Hypothalamus (tissue), 51 donors: ENCODE measurements at regions not wholly inside any gene's neighbourhood (a gene's known extent, or its start where the extent isn't known, plus 50 kb on each side); places are given as distances from the start of the nearest gene placed in this dataset.
"Not testable (repeated sequence)": the region's sequence is repeated elsewhere in the genome, so short reads cannot be mapped to it uniquely, and the experiment has no call there.

Experiments used
- DNase-seq, 51 donors: peaks; one replicate each; lab custom pipeline; 2025; lab: John Stamatoyannopoulos, UW

DNA sequence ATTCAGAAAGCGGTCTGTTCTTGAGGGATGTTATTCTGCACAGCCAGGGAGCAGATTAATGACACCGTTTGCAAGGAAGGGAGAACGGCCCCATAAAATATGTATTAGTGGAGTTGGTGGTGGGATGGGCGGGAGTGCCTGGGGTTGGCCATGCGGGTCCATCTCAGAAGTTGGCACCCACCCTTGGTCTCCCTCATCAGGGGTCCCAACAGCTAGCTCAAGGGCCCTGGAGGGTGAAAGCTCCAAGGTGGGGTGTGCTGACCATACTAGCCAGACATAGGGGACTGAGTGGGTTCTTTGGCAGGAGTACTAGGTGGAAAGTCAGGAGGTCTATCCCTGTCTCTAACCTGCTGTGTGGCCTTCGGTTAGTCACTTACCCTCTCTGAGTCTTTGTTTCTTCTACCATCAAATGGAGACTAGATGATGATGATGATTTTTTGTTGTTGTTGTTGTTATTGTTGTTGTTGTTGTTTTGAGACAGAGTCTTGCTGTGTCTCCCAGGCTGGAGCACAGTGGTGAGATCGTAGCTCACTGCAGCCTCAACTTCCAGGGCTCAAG lies 83.2 kb upstream of the BRD7 start:
- no peak for DNase-seq

DNA sequence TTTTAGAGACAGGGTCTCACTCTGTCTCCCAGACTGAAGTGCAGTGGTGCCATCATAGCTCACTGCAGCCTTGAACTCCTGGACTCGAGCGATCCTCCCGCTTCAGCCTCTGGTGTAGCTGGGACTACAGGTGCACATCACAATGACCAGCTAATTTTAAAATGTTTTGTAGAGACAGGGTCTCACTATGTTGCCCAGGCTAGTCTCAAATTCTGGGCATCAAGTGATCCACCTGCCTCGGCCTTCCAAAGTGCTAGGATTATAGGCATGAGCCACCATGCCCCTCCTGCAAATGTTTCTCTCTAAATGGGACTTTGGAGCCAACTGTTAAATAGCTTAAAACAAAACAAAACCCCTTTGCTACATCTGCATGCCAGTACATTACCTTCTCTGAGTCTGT lies 82.2 kb upstream of the BRD7 start:
- no peak for DNase-seq

DNA sequence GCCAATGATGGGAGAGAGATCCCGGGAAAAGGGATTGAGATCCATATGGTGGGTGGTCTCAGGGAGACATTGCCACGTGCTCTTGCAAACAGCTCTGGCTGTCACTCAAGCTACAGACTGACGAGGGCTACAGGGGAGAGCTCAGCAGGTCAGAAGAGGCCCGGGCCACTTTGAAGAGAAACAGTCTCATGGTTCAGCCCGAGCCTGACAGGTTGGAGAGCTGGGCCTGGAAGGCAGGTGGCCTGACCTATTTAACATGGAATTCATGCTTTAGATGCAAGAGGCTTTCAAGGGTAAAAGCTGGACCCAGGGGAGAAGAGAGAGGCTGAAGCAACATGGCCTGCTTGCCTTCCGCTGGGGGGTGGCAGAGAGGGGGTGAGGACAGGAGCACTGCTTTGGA lies 81.0 kb upstream of the BRD7 start:
- no peak for DNase-seq

DNA sequence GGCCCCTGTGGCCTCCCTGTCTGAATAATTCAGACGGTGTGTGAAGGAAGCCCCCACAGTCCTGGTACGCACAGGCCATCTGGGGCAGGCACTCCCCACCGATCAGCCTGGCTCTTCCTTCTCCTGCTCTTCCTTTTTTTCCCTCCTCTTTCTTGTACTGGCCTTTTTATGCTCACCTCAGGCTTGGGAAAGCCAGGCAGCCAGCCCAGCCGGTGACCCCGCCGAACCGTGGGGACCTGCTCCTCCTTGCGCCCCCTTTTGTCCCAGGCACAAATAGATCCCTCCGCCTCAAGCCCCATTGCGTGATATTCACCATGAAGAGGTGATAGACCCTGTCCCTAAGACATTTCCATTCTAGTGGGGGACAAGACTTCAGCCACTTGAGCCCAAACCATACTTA lies 80.2 kb upstream of the BRD7 start:
- no peak for DNase-seq

DNA sequence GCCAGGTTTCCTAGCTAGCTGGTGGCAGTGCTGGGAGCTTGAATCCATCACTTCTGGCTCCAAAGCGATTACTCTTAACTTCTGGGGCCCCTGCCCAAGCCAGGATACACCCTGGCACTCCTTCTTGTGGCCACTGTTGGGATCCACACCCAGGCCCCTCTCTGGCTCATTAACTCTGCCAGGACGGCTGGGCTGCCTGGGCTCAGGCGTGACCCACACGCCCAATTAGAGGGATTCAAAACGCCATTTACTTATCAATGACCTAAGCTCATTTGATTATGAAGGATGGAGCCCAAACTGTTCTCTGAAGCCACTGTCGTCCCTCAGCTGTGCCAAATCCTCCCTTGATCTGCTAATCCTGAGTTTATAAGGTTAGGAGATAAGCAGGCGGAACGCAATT lies 79.7 kb upstream of the BRD7 start:
- DNase-seq, result no peak

DNA sequence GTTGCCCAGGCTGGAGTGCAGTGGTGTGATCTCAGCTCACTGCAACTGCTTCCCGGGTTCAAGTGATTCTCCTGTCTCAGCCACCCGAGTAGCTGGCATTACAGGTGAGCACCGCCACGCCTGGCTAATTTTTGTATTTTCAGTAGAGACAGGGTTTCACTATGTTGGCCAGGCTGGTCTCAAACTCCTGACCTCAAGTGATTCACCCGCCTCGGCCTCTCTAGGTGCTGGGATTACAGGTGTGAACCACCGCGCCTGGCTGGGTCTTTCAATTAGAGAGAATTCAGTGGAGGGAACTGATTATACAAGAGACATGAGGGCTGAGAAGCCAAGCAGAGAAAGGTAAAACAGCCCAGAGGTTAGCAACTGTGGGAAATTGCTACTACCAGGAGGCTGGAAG lies 78.6 kb upstream of the BRD7 start:
- not testable (repeated sequence) for DNase-seq

DNA sequence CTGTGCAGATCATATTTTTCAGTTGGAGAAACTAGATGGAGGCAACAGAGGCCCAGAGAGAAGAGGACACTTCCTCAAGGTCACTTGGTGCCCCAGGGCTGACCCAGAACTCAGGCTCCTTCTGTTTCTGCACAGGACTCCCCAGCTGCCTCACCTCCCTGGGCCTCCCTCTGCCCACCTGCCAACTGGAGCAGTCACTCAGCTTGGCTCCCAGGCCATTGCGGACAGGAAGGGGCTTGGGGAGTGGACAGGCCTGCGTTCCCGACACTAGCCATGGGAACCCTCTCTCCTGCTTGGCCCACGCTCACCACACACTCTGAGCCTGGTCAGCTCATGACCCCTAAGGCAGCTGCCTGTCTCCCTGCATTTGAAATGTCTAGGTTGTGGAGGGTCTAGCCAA lies 78.1 kb upstream of the BRD7 start:
- no peak for DNase-seq

DNA sequence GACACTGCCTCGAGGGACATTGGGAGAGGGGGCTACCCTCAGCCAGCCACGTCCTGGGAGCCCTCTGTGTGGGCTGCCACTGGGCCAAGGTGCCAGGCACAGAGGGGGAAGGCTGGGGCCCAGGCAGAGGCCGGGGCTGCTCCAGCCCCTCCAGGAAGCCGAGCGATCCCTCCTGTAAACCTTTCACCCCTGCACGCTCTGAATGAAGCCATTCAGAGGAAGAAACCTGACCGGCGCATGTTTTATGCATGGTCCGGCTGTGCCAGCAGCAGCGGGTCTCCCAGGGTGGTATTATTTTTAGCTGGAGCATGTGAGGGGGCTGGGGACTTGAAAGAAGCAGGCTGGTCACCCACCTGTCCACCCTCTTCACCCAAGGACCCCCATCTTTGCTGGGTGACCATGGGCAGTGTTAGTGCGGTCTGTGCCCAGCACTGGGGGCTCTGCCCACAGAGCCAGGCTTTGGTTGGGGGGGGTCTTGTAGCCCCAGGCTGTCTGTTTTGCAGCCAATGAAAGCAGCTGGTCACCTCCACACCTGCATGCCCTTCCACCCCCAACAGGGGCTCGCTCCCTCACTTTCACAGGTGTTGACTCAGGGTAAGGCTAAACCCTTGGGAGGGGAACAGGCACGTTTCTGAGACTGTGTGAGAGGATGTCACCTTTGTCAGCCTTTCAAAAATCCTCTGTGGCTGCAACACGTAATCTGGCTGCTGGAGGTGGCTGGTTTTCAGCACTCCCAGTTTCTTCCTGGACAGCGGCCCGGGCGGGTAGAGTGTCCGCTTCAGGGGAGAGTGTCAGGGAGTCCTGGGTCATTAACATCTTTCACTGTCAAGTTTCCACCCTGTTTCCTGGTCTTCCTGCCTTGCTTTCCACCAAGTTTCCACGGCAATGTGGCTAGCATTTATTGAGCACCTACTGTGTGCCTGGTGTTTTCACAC lies 77.1 kb upstream of the BRD7 start:
- no peak for DNase-seq

DNA sequence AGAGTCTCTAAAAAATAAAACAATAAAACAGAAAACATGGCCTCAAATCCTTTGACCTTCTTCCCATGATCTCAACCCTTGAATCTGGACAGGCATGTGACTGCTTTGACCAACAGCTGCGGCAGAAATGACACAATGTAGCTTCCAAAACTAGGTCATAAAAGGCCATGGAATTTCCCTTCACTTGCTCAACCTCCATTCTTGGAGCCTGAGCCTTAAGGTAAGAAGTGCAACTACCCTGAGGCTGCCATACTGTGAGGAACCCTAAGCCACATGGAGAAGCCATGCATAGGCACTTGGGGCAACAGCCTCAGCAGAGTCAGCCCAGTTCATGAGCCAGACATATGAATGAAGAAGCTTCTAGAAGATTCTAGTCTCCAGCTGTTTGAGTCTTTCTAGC lies 75.7 kb upstream of the BRD7 start:
- DNase-seq, result no peak

DNA sequence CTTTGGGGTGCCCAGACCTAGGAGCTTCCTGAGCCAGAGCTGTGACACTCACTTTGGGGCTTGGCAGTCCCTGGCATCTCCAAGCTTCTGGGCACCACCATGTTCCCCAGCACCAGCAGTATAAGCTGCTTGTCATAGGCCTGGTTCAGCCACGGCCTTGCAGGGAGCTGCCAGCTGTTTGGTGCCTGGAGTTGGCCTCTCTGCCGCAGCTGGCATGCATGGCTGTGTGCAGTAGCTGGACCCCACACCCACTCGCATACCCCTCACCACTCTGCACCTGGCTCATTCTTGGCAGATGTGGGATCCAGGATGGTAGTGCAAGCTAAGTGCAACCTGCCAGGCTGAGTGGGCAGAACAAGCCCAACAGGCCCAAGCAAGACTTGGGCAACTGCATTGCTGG lies 73.4 kb upstream of the BRD7 start:
- DNase-seq, result no peak

DNA sequence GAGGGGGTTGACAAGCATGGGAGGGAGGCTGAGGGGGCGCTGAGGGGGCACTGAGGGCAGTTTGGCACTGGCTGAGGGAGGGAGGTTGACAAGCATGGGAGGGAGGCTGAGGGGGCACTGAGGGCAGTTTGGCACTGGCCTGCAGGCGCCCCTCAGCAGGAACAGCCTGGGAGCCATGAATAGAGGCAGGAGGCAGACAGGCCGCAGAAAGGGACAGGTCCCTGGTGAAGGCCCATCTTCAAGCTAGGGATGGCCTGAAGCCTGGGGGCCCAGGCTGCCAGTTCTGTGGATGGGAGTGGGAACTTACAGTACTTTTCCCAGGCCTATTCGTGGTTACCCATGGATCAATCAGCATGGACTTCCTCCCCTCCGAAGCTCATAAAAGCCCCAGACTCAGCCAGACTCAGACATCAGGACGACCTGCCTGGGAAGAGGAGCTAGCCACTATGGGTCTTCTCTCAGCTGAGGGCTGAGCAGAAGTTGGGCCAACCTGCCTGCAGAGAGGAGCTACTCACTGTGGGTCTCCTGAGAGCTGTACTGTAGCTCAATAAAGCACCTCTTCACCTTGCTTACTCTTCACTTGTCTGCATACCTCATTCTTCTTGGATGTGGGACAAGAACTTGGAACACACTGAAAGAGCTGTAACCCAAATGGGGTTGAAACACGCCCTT lies 72.8 kb upstream of the BRD7 start:
- DNase-seq, result no peak

DNA sequence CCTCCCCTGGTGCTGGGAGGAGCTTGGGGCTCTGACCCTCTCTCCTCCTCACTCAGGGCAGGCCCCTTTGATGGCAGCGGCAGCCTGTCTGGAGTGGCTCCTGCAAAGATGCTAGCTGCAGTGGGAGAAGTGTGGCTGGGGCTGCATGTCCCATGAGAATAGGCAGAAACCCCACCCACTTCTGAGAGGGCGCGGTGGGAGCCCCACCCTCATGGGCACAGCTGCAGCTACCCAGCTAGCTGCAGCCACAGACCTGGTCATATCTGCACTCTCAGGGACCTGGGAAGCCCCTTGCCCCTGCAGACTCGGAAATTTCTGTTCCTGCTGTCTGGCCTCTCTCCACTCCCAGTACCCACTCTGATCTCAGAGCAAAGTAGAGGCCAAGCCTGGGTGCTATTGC lies 72.2 kb upstream of the BRD7 start:
- no peak for DNase-seq

DNA sequence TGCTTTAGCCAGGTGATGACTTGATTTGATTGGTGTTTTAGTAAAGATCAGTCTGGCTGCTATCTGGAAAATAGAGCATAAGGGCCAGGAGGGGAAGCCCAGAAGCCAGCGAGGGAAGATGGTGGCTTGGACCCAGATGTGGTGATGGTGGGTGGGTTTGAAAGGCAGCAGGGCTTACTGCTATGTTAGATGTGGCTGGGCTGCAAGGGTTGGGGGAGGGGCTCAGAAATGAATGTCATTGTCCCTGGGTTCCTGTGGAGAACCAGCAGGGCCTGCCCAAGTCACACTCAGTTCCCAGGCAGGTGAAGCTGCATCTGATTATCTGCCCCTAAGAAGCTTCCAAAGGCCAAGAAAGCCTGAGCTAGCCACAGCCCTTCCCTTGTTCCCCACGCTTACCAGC lies 71.7 kb upstream of the BRD7 start:
- DNase-seq, result no peak

DNA sequence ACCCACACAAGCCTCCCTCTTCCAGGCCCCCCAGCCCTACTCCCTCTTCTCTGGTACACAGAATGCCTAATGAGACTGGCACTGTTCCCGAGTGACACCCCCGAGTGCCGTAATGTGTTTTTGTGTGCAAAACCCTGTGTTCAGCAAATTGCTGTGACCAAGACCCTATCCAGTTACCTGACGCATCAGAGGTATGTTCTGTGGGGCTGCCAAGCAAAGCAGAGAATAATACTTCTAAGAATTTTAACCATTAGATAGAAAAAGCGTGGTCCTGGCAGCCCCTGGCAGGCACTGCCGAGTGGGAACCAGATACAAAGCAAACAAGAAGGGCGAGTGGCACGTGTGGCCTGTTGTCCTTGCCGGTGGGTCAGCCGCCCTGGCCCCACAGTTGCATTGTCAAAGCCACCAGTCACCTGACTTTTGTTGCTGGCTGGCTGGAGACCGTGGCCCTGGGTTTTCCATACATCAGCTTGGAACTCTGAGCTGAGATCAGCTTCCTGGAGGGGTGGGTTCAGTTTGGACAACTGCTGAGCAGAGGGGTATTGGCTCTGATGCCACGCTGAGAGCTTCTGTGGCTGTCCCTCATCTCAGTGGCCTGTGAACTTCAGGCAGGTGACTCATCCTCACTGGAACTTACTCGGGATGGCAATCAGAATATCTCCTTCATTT lies 69.1 kb upstream of the BRD7 start:
- no peak for DNase-seq

DNA sequence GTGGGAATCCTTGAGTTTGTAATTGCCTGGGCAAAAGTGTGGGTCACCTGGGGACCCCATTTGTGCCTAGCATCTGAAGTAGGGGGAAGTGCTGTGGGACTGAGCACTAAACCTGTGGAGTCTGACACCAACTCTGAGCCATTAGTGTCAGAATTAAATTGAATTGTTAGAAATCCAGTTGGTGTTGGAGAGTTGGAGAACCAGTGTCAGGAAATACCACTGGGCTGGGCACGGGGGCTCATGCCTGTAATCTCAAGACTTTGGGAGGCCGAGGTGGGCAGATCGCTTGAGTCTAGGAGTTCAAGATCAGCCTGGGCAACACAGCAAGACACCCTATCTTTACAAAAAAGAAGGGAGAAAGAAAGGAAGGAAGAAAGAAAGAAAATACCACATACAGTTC lies 67.5 kb upstream of the BRD7 start:
- DNase-seq, result no peak

DNA sequence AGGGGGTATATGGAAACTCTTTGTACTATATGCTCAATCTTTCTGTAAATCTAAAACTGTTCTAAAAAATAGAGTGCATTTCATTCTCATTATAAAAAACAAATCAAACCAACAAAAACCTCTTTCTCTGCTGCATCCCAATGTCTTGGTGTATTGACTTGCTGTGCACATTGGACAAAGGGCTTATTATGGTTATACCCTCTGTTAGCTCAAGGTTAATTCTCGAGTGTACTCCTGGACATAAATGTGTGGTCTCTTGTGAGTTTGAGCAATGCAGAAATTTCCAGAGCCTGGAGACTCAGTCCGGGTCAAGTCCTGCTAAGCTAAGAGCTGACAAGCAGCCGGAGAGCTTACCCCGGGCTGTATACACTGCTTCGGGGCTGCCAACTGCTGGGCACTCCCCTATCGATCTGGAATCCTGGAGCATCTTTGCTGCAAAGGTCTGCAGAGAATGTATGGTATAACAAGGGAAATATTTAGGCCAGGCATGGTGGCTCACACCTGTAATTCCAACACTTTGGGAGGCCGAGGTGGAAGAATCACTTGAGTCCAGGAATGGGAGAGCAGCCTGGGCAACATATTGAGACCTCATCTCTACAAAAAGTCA lies 66.2 kb upstream of the BRD7 start:
- DNase-seq, result no peak

DNA sequence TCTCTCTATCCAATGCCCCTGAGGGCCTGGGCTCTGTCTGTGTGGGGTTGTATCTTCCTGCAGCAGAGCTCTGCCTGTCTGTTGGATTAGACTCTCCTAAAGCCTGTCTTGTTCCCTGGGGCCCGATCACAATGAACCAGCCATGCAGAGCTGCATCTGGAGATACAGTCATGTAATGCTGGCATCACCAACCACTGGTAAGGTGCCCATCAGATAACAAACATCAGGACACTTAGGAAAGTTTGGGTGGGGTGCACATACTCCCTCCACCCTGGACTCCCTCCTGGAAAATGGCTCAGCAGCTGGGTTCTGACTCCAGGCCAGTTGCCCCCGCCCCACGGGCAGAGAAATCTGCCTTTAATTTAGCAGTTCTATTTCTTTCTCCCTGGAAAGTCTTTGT lies 61.3 kb upstream of the BRD7 start:
- DNase-seq, result no peak

DNA sequence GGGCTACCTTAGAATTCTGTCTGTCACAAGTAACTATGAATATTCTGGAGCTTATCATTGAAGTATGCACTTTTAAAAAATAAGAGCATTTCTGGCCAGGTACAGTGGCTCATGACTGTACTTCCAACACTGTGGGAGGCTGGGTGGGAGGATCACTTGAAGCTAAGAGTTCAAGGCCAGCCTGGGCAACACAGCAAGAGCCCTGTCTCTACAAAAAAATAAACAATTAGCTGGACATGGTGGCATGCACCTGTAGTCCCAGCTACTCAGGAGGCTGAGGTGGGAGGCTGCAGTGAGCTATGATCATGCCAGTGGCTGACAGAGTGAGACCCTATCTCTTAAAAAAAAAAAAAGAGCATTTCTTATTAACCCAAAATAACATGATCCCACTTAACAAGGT lies 60.0 kb upstream of the BRD7 start:
- no peak for DNase-seq

DNA sequence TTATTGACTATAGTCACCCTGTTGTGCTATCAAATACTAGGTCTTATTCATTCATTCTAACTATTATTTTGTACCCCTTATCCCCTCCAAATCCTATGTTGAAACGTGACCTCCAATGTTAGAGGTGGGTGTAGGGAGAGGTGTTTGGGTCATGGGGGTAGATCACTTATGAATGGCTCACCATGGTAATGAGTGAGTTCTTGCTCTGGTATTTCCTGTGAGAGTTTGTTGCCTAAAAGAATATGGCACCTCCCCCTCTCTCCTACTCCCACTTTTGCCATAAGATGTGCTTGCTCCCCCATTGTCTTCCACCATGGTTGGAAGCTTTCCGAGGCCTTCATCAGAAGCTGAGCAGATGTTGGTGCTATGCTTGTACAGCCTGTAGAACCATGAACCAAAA lies 59.3 kb upstream of the BRD7 start:
- DNase-seq, result no peak

DNA sequence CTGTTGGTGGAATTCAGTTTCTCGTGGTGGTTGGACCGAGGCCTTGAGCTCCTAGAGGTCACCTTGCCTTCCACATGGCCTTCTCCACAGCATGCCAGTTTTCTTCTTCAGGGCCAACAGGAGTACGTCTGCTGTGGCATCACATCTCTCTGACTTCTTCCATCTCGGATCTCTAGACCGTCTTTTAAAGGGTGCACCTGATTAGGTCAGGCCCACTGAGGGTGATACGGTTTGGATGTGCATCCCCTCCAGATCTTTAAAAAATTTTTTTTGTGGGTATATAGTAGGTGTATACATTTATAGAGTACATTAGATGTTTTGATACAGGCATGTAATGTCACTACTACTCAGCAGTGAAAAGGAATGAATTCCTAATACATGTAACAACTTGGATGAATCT lies 58.3 kb upstream of the BRD7 start:
- no peak for DNase-seq

DNA sequence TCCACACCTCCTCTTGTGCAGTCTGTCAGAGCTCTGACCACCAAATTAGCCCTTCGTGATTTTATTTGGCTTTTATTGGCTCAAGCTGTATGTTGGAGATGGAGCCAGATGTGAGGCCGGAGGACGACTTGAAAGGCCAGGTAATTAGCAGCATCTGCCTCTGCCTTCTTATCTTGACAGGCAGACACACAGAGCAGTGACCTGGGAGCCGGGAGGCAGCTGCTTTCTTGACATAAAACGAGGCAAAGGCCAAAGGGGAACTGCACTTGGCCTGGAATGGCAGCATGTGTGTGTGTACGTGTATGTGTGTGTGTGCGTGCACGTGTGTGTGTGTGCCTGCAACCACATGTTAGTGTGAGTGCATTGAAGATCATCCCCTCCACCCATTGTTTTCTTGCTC lies 56.9 kb upstream of the BRD7 start:
- DNase-seq, result no peak
